Parathyroid adenoma (tissue), 2 donors: ENCODE measurements at regions not wholly inside any gene's neighbourhood (a gene's known extent, or its start where the extent isn't known, plus 50 kb on each side); places are given as distances from the start of the nearest gene placed in this dataset.
A peak's percentile ranks its signal among the peaks of the same experiment; 100 is the strongest.

Source experiments
- H2AFZ ChIP-seq: fragments of 300-600 bp; sonication (generic); one replicate; pipeline ENCODE4 v1.7.0; 2017; ENCODE audit warnings: antibody characterized with exemption, mild to moderate bottlenecking
- H3K27ac ChIP-seq: fragments of 300-600 bp; sonication (generic); one replicate; pipeline ENCODE4 v1.7.0; 2017
- H3K27me3 ChIP-seq: fragments of 300-600 bp; sonication (generic); one replicate; pipeline ENCODE4 v1.7.0; 2017; ENCODE audit warnings: low read length; ENCODE audit not compliant: control insufficient read depth, insufficient read depth
- H3K36me3 ChIP-seq: fragments of 300-600 bp; sonication (generic); one replicate; pipeline ENCODE4 v1.7.0; 2017; ENCODE audit warnings: low read length; ENCODE audit not compliant: control insufficient read depth, insufficient read depth
- H3K4me1 ChIP-seq: fragments of 300-600 bp; sonication (generic); one replicate; pipeline ENCODE4 v1.7.0; 2017; ENCODE audit warnings: control low read depth
- H3K4me2 ChIP-seq: fragments of 300-600 bp; sonication (generic); one replicate; pipeline ENCODE4 v1.7.0; 2017; ENCODE audit warnings: low read length
- H3K4me3 ChIP-seq: fragments of 300-600 bp; sonication (generic); one replicate; pipeline ENCODE4 v1.7.0; 2017; ENCODE audit warnings: low read depth, low read length
- H3K79me2 ChIP-seq: fragments of 300-600 bp; sonication (generic); one replicate; pipeline ENCODE4 v1.7.0; 2017; ENCODE audit warnings: control low read depth
- H3K9ac ChIP-seq: fragments of 300-600 bp; sonication (generic); one replicate; pipeline ENCODE4 v1.7.0; 2017; ENCODE audit warnings: mild to moderate bottlenecking
- H3K9me3 ChIP-seq: fragments of 300-600 bp; sonication (generic); one replicate; pipeline ENCODE4 v1.7.0; 2017; ENCODE audit warnings: low read length; ENCODE audit not compliant: control insufficient read depth
- TF ChIP-seq, protein P1 (sequence below): fragments of 300-600 bp; sonication (generic); IDR thresholded peaks from one replicate; pipeline ENCODE4 v1.7.0; 2017; ENCODE audit warnings: antibody characterized with exemption, mild to moderate bottlenecking
- donor health status: primary hyperparathyroidism.

DNA sequence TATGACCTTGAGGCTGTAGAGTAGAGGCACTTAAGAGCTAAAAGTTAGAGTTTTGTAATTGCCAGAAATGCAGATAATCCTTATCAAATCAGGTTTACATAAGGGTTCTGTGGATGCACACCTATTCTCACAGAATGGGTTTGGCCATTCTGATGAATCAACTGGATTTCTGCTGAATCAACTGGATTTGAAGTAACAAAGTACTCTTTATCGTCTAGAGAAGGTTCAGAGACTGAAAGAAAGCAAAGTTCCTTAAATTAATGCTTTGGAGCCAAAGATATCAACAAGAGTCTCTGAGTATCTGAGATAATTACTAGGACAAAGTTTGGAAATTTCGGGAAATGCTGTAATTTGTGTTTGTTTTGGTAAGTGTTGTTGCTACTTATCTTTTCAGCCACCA, 669.6 kb upstream of the ZNF608 start:
- TF ChIP-seq, protein P1, sequence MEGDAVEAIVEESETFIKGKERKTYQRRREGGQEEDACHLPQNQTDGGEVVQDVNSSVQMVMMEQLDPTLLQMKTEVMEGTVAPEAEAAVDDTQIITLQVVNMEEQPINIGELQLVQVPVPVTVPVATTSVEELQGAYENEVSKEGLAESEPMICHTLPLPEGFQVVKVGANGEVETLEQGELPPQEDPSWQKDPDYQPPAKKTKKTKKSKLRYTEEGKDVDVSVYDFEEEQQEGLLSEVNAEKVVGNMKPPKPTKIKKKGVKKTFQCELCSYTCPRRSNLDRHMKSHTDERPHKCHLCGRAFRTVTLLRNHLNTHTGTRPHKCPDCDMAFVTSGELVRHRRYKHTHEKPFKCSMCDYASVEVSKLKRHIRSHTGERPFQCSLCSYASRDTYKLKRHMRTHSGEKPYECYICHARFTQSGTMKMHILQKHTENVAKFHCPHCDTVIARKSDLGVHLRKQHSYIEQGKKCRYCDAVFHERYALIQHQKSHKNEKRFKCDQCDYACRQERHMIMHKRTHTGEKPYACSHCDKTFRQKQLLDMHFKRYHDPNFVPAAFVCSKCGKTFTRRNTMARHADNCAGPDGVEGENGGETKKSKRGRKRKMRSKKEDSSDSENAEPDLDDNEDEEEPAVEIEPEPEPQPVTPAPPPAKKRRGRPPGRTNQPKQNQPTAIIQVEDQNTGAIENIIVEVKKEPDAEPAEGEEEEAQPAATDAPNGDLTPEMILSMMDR = no peak
- Histone ChIP-seq H3K4me3 (no peak overlapping the region), H3K9me3 (no peaks in the 10 kb centered on the region), H3K79me2 (no peaks in the 10 kb centered on the region), H3K27me3 (no peaks in the 10 kb centered on the region), H3K36me3 (no peaks in the 10 kb centered on the region), H2AFZ (peak overlapping the region; percentile 8), H3K4me2 (no peak overlapping the region), H3K27ac (no peak overlapping the region), H3K4me1 (peaks cover 15% of the 10 kb centered on the region), H3K9ac (no peak overlapping the region)

DNA sequence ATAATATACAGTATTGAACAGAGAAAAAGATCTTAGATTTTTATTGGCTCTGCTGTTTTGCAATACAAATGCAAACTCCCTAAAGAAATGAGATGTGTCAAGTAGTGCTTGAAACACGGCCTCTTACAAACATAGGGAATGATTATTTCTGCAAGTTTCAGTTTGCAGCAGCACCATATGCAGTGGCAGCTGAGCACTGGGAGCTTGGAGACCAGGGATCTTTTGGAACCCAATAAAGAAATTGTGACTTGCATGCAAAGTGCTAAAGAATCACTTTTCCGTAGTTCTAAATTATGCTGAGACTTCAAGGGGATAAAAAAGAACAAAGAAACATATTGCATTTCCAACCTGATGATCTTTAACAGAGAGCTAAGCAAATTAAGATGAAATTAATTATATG, 674.6 kb upstream of the ZNF608 start:
- Histone ChIP-seq H3K4me3 (no peak overlapping the region), H3K9me3 (no peaks in the 10 kb centered on the region), H3K36me3 (no peaks in the 10 kb centered on the region), H3K27ac (no peak overlapping the region), H2AFZ (no peak overlapping the region), H3K79me2 (no peaks in the 10 kb centered on the region), H3K4me1 (no peaks in the 10 kb centered on the region), H3K27me3 (no peaks in the 10 kb centered on the region), H3K4me2 (no peak overlapping the region), H3K9ac (no peak overlapping the region)
- TF ChIP-seq, protein P1 = no peak

DNA sequence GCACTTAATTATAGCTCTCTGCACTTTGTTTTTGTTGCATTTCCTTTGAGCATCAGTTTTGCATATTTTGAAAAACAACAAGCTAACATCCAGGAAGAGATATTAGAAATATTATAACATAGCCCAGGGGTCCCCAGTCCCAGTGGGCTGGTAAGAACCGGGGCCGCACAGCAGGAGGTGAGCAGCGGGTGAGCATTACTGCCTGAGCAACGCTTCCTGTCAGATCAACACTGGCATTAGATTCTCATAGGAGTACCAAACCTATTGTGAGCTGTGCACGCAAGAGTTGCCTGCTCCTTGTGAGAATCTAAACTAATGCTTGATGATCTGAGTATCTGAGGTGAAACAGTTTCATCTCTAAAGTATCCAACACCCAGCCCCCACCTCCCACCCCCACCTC, 675.9 kb upstream of the ZNF608 start:
- Histone ChIP-seq H3K4me1 (no peaks in the 10 kb centered on the region), H3K4me2 (no peak overlapping the region), H3K79me2 (no peaks in the 10 kb centered on the region), H3K27me3 (no peaks in the 10 kb centered on the region), H3K9me3 (no peaks in the 10 kb centered on the region), H3K36me3 (no peaks in the 10 kb centered on the region), H3K9ac (no peak overlapping the region), H3K4me3 (no peak overlapping the region), H3K27ac (no peak overlapping the region), H2AFZ (no peak overlapping the region)
- TF ChIP-seq, protein P1 = no peak

DNA sequence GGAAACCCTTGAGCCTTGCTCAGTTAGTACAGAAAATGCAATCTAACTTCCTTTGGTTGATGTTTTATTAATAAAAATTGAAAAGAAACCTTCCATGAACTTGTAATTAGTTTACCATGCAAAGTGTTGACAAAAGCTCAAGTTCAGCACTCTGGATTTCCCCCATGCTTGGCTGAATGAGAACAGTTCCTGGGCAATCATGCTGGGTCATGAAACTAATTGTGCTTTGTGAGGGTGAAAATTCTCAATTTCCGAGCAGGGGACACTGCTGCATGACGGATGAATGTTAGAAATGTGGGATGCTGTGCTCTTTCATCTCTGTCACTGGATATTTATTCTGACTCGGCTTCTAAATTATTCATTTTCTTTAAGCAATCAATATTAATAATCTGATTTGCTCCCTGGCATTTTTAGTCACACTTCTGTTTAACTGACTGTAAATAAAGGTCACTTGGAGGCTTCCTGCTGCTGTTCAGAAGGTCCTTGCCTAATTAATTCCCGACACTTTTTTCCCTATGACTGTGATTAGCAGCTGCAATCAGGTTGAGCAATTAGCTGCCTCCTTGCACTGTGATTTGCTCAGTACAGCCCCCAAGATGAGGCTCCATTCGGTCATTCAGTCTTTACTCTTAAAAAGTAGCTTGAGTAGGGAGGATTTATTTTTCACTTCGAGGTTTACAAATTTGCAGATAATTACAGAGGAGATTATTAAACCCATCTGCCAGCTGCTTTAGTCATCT, 678.1 kb upstream of the ZNF608 start:
- H3K27ac ChIP-seq = no peak overlapping the region
- H3K4me1 ChIP-seq = no peaks in the 10 kb centered on the region
- no peak overlapping the region for H3K9ac ChIP-seq
- TF ChIP-seq, protein P1 = no peak
- no peak overlapping the region for H3K4me3 ChIP-seq
- no peaks in the 10 kb centered on the region for H3K36me3 ChIP-seq
- H3K4me2 ChIP-seq = no peak overlapping the region
- no peaks in the 10 kb centered on the region for H3K79me2 ChIP-seq
- H3K9me3 ChIP-seq = no peaks in the 10 kb centered on the region
- no peak overlapping the region for H2AFZ ChIP-seq
- H3K27me3 ChIP-seq = no peaks in the 10 kb centered on the region

DNA sequence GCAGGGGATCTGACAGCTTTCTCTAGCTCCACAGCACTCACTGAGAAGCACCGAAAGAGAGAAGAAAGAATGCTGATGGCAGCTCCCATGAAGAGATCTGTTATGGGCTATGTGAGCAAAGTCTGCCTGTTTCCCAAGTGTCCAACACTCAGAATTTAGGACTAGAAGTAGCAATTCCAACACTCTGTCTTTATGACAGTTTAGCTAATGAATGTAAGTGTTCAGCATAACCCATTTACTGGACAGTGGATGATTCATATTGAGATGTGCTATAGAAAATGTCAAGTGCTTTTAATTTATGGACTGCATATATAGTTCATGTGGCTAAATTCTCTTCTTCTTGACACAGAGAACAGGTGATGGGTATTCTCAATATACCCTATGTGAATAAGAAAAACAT, 683.1 kb upstream of the ZNF608 start:
- no peak overlapping the region for H3K9ac ChIP-seq
- H3K4me3 ChIP-seq = no peak overlapping the region
- no peaks in the 10 kb centered on the region for H3K4me1 ChIP-seq
- H3K36me3 ChIP-seq = no peaks in the 10 kb centered on the region
- H3K9me3 ChIP-seq = no peaks in the 10 kb centered on the region
- TF ChIP-seq, protein P1 = no peak
- no peak overlapping the region for H3K4me2 ChIP-seq
- no peak overlapping the region for H3K27ac ChIP-seq
- H3K79me2 ChIP-seq = no peaks in the 10 kb centered on the region
- no peaks in the 10 kb centered on the region for H3K27me3 ChIP-seq
- H2AFZ ChIP-seq = no peak overlapping the region
